Astrocyte (in vitro differentiated cells and primary cell): ENCODE measurements at regions not wholly inside any gene's neighbourhood (a gene's known extent, or its start where the extent isn't known, plus 50 kb on each side); places are given as distances from the start of the nearest gene placed in this dataset.

Source experiments
- CTCF ChIP-seq: IDR thresholded peaks from 2 replicates; pipeline ENCODE4 v1.5.1; 2011; ENCODE audit warnings: low read depth, mild to moderate bottlenecking, inconsistent platforms, low read length, moderate library complexity; ENCODE audit not compliant: insufficient read depth
- EZH2 ChIP-seq: IDR thresholded peaks from 2 replicates; pipeline ENCODE4 v1.6.1; 2012; ENCODE audit warnings: mild to moderate bottlenecking, low read length, inconsistent platforms; ENCODE audit not compliant: insufficient read depth

- no peak for TF ChIP-seq CTCF
- TF ChIP-seq EZH2: no peak
Measured at GRCh38 chr6:22651731-22652130, 82.4 kb downstream of the HDGFL1 start.
